ENCODE measurements at regions not wholly inside any gene's neighbourhood (a gene's known extent, or its start where the extent isn't known, plus 50 kb on each side); places are given as distances from the start of the nearest gene placed in this dataset.

GRCh38 chr2:146681991-146682390 is 1162.8 kb upstream of the ACVR2A start:
- CTCF ChIA-PET: interaction anchor here (0.6 kb wide), 1 partner anchor 23 kb away, joined by 3 read pairs; no protein-coding TSS in a partner anchor
- TF ChIP-seq ZNF398 (tag by site-specific recombination; IDR thresholded peaks at IDR 0.05): no peak
- TF ChIP-seq ZNF391 (tag by site-specific recombination; IDR thresholded peaks at IDR 0.05; ENCODE audit: borderline replicate concordance, low read depth): no peak
- no peak for TF ChIP-seq EGR2 (tag by site-specific recombination; IDR thresholded peaks at IDR 0.05; ENCODE audit: low read depth)
- no peak for TF ChIP-seq SCRT1 (tag by site-specific recombination; IDR thresholded peaks at IDR 0.05; ENCODE audit: borderline replicate concordance)
- no peak for TF ChIP-seq ZNF324 (tag by site-specific recombination; IDR thresholded peaks at IDR 0.05)
- no peak for TF ChIP-seq ZSCAN23 (tag by site-specific recombination; IDR thresholded peaks at IDR 0.05)
- no peak for TF ChIP-seq PRDM1 (tag by site-specific recombination; IDR thresholded peaks at IDR 0.05)
- no peak for TF ChIP-seq ZNF23 (tag by site-specific recombination; IDR thresholded peaks at IDR 0.05; ENCODE audit: borderline replicate concordance)
- TF ChIP-seq MZF1 (tag by site-specific recombination; IDR thresholded peaks at IDR 0.05; ENCODE audit: borderline replicate concordance): no peak
- no peak for TF ChIP-seq ZNF274 (IDR thresholded peaks at IDR 0.05; ENCODE audit: low read length)
- TF ChIP-seq ZNF274 (tag by site-specific recombination; IDR thresholded peaks at IDR 0.05; ENCODE audit: borderline replicate concordance): no peak
- H3K27ac ChIP-seq (ENCODE audit: extremely low read depth, low read depth, low read length): no peak overlapping the region

DNA sequence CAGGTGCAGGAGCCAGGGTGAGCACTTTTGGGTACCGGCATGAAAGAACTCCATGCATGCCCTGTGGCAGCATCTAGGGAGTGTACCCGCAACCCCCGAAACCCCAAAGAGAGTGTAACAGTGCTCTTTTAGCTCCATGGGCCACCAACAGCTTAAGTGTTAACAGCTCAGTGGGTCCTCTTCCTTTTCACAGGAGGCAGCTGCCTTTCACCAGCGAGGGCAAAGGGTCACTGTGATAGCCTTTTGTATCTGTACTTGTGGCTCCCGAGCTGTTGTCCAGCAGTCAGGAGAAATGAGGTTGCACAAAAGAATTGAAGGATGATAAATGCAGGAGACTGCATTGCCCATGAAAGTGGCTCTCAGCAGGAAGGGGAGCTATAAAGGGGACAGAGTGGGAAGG is 1166.3 kb upstream of the ACVR2A start:
- H3K4me3 ChIP-seq (ENCODE audit: low read depth, low read length): no peak overlapping the region
- H3K9me3 ChIP-seq (ENCODE audit: control insufficient read depth, insufficient read depth, low read depth, low read length): no peaks in the 10 kb centered on the region
- no peak for TF ChIP-seq MYNN (tag by site-specific recombination; IDR thresholded peaks at IDR 0.05; ENCODE audit: borderline replicate concordance)
- TF ChIP-seq SCRT1 (tag by site-specific recombination; IDR thresholded peaks at IDR 0.05; ENCODE audit: borderline replicate concordance): no peak
- no peak for TF ChIP-seq GLI2 (tag by site-specific recombination; IDR thresholded peaks at IDR 0.05; ENCODE audit: borderline replicate concordance, low read depth)
- TF ChIP-seq ZNF18 (tag by site-specific recombination; IDR thresholded peaks at IDR 0.05): no peak
- no peaks in the 10 kb centered on the region for H3K4me1 ChIP-seq (ENCODE audit: control insufficient read depth, insufficient read depth, low read length)
- no peak overlapping the region for H3K27ac ChIP-seq (ENCODE audit: extremely low read depth, low read depth, low read length)
- H3K36me3 ChIP-seq (ENCODE audit: control insufficient read depth in 2 of 2, insufficient read depth in 1 of 2, low read length in 2 of 2): no peaks in the 10 kb centered on the region
- POLR2A ChIA-PET: no interaction called here
- CTCF ChIA-PET: no interaction called here

More at GRCh38 chr2:146681991-146682390, 1162.8 kb upstream of the ACVR2A start:
- POLR2A ChIA-PET: no interaction called here
- Histone ChIP-seq H3K9me3 (ENCODE audit: control insufficient read depth, insufficient read depth, low read depth, low read length) (no peaks in the 10 kb centered on the region), H3K4me3 (ENCODE audit: low read depth, low read length) (no peak overlapping the region), H3K36me3 (ENCODE audit: control insufficient read depth in 2 of 2, insufficient read depth in 1 of 2, low read length in 2 of 2) (no peaks in the 10 kb centered on the region), H3K4me1 (ENCODE audit: control insufficient read depth, insufficient read depth, low read length) (no peaks in the 10 kb centered on the region)

DNA sequence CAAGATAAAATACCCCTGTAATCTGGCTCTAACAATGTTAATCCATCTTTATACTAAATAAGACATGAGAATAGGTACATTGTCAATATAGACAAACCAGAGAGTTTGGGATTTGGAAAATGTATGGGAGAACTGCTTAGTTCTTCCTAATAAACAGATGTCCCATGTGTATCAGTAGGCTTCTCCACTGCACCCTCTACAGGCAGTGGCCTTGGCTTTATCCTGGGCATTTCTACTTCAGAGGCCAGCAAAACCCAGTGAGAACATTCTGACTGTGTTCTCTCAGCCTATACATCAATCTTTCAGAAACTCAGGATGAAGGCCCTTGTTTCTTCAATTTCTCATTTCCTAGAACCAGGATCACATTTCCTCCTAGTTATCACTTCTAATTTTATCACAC is 1167.5 kb upstream of the ACVR2A start:
- Histone ChIP-seq H3K4me1 (ENCODE audit: control insufficient read depth, insufficient read depth, low read length) (no peaks in the 10 kb centered on the region), H3K27ac (ENCODE audit: extremely low read depth, low read depth, low read length) (no peak overlapping the region), H3K36me3 (ENCODE audit: control insufficient read depth in 2 of 2, insufficient read depth in 1 of 2, low read length in 2 of 2) (no peaks in the 10 kb centered on the region), H3K9me3 (ENCODE audit: control insufficient read depth, insufficient read depth, low read depth, low read length) (no peaks in the 10 kb centered on the region), H3K4me3 (ENCODE audit: low read depth, low read length) (no peak overlapping the region)
- ChIA-PET CTCF (no interaction called here), POLR2A (no interaction called here)
- no peak for TF ChIP-seq ZNF530 (tag by site-specific recombination; IDR thresholded peaks at IDR 0.05; ENCODE audit: low read depth)
- TF ChIP-seq ZNF324 (tag by site-specific recombination; IDR thresholded peaks at IDR 0.05): no peak
- no peak for TF ChIP-seq ZSCAN18 (tag by site-specific recombination; IDR thresholded peaks at IDR 0.05)
- no peak for TF ChIP-seq ZNF169 (tag by site-specific recombination; IDR thresholded peaks at IDR 0.05)
- TF ChIP-seq GLIS1 (tag by site-specific recombination; IDR thresholded peaks at IDR 0.05): no peak

Data from HEK293 (cell line).